Neural progenitor cell (in vitro differentiated cells): ENCODE measurements at regions not wholly inside any gene's neighbourhood (a gene's known extent, or its start where the extent isn't known, plus 50 kb on each side); places are given as distances from the start of the nearest gene placed in this dataset.

Source experiments
- CTCF ChIP-seq: fragments of 200-600 bp; sonication (generic); IDR thresholded peaks from 2 replicates; pipeline ENCODE4 v1.5.1; 2017; ENCODE audit warnings: antibody characterized with exemption, mild to moderate bottlenecking
- EZH2 ChIP-seq: fragments of 200-600 bp; sonication (generic); IDR thresholded peaks from 2 replicates; pipeline ENCODE4 v1.6.1; 2017; ENCODE audit warnings: antibody characterized with exemption, mild to moderate bottlenecking, moderate library complexity

- TF ChIP-seq CTCF (no peak), EZH2 (no peak)
Observed at GRCh38 chr9:86604741-86605140, 250.5 kb upstream of the TUT7 start.
